Ovary (tissue), 7 donors: ENCODE measurements at regions not wholly inside any gene's neighbourhood (a gene's known extent, or its start where the extent isn't known, plus 50 kb on each side); places are given as distances from the start of the nearest gene placed in this dataset.

Source experiments
- DNase-seq, 5 donors: peaks; one replicate each; pipeline ENCODE4 v3.0.0-alpha.2; 2019 to 2020
- H3K27ac ChIP-seq, 2 donors: fragments of 200-600 bp; one replicate each; pipeline versions ENCODE4 v1.5.1 to v1.8.0; 2019 to 2022
- H3K27me3 ChIP-seq: fragments of 200-600 bp; one replicate; pipeline ENCODE4 v1.8.0; 2022
- H3K36me3 ChIP-seq: fragments of 200-600 bp; sonication (generic); one replicate; pipeline ENCODE4 v1.5.1; 2019
- H3K4me1 ChIP-seq: one replicate; pipeline ENCODE4 v1.8.1; 2013; ENCODE audit warnings: mild to moderate bottlenecking, moderate library complexity; ENCODE audit not compliant: insufficient read depth
- H3K4me3 ChIP-seq: fragments of 200-600 bp; sonication (generic); one replicate; pipeline ENCODE4 v1.5.1; 2017
- H3K9me3 ChIP-seq, 2 donors: fragments of 200-600 bp in 1 of 2; sonication (generic) in 1 of 2; one replicate each; pipeline versions ENCODE4 v1.5.1 to v1.8.1; 2013 to 2019; ENCODE audit warnings: mild to moderate bottlenecking in 1 of 2, moderate library complexity in 1 of 2
- EP300 ChIP-seq: sonication (generic); formaldehyde crosslinking; IDR thresholded peaks from one replicate; pipeline ENCODE4 v1.6.1; 2017; ENCODE audit warnings: antibody characterized with exemption
- POLR2A ChIP-seq: fragments of 450-650 bp; IDR thresholded peaks from one replicate; pipeline ENCODE4 v1.6.1; 2017; ENCODE audit warnings: antibody characterized with exemption, mild to moderate bottlenecking, moderate library complexity
- WGBS, 3 donors: extraction: QIAGEN DNeasy Blood & Tissue Kit in 1 of 3; methylation state at CpG; one replicate each; pipeline versions ENCODE4 v1.1.5 to v1.1.7; 2013 to 2017; 5-methylcytosine and 5-hydroxymethylcytosine counted together
- intact Hi-C, 4 donors: fragments of 100-400 bp; cut with DNase I; formaldehyde crosslinking; loops; one replicate each; pipeline versions ENCODE4 v1.11.0 to v1.15.1; 2022 to 2023
- TF ChIP-seq, protein P1 (sequence below), 3 donors: fragments of 450-650 bp in 2 of 3; fragments of 200-600 bp in 1 of 3; IDR thresholded peaks; one replicate each; pipeline versions ENCODE4 v1.5.1 to v1.8.0; 2016 to 2022; ENCODE audit warnings: antibody characterized with exemption in 3 of 3, mild to moderate bottlenecking in 1 of 3
- donor health status: DM: no; HTN: no; CAD: no; lungs with moderate emphysema.
- donor health status: DM: no; HTN: no; CAD: no.
- donor health status: Bipolar disorder and iron deficiency.
- donor health status: DM: no; HTN: no; CAD: no.
- donor health status: DM: yes; HTN: yes; CAD: no.

- Histone ChIP-seq H3K9me3 (no peaks in the 10 kb centered on the region), H3K27me3 (no peaks in the 10 kb centered on the region), H3K4me3 (no peak overlapping the region), H3K27ac (no peak overlapping the region), H3K4me1 (no peaks in the 10 kb centered on the region), H3K36me3 (no peaks in the 10 kb centered on the region)
- intact Hi-C loops: no loop called here
- WGBS, 3 donors: 60 to 84% (median 74%) methylated on average over 2 of the region's 2 CpGs
- no peak for TF ChIP-seq EP300
- TF ChIP-seq, protein P1, sequence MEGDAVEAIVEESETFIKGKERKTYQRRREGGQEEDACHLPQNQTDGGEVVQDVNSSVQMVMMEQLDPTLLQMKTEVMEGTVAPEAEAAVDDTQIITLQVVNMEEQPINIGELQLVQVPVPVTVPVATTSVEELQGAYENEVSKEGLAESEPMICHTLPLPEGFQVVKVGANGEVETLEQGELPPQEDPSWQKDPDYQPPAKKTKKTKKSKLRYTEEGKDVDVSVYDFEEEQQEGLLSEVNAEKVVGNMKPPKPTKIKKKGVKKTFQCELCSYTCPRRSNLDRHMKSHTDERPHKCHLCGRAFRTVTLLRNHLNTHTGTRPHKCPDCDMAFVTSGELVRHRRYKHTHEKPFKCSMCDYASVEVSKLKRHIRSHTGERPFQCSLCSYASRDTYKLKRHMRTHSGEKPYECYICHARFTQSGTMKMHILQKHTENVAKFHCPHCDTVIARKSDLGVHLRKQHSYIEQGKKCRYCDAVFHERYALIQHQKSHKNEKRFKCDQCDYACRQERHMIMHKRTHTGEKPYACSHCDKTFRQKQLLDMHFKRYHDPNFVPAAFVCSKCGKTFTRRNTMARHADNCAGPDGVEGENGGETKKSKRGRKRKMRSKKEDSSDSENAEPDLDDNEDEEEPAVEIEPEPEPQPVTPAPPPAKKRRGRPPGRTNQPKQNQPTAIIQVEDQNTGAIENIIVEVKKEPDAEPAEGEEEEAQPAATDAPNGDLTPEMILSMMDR (IDR thresholded peaks at IDR 0.05): no peak
- no peak for DNase-seq
Measured at GRCh38 chr2:66110608-66111007, 324.3 kb upstream of the MEIS1 start.

- intact Hi-C loops: no loop called here
- WGBS, 3 donors: 92 to 95% (median 92%) methylated on average over 2 of the region's 2 CpGs
- TF ChIP-seq EP300 (no peak), POLR2A (no peak)
- TF ChIP-seq, protein P1 (IDR thresholded peaks at IDR 0.05): no peak
Measured at GRCh38 chr2:66110086-66110485, 324.8 kb upstream of the MEIS1 start.

GRCh38 chr2:66109419-66109818 lies 325.5 kb upstream of the MEIS1 start:
- H3K4me1 ChIP-seq: peaks cover 3% of the 10 kb centered on the region
- no peaks in the 10 kb centered on the region for H3K27me3 ChIP-seq
- WGBS, 3 donors: 74 to 82% (median 81%) methylated on average over 2 of the region's 2 CpGs
- H3K9me3 ChIP-seq: no peaks in the 10 kb centered on the region
- intact Hi-C loops: no loop called here
- no peaks in the 10 kb centered on the region for H3K36me3 ChIP-seq
- no peak overlapping the region for H3K4me3 ChIP-seq
- DNase-seq: no peak
- TF ChIP-seq, protein P1 (IDR thresholded peaks at IDR 0.05): no peak
- no peak for TF ChIP-seq POLR2A
- no peak overlapping the region for H3K27ac ChIP-seq

More at GRCh38 chr2:66110086-66110485, 324.8 kb upstream of the MEIS1 start:
- Histone ChIP-seq H3K4me3 (no peak overlapping the region), H3K4me1 (no peaks in the 10 kb centered on the region), H3K27me3 (no peaks in the 10 kb centered on the region), H3K27ac (no peak overlapping the region), H3K36me3 (no peaks in the 10 kb centered on the region), H3K9me3 (no peaks in the 10 kb centered on the region)
- no peak for DNase-seq

GRCh38 chr2:66105066-66105753 lies 329.7 kb upstream of the MEIS1 start:
- Histone ChIP-seq H3K36me3 (no peaks in the 10 kb centered on the region), H3K9me3 (no peaks in the 10 kb centered on the region), H3K4me3 (no peak overlapping the region), H3K27ac (no peak overlapping the region), H3K27me3 (no peaks in the 10 kb centered on the region), H3K4me1 (peaks cover 3% of the 10 kb centered on the region)
- intact Hi-C loops: no loop called here
- TF ChIP-seq EP300 (no peak), POLR2A (no peak)
- TF ChIP-seq, protein P1 (IDR thresholded peaks at IDR 0.05): no peak
- no peak for DNase-seq
- WGBS, 3 donors: 14 to 18% (median 17%) methylated on average over 5 of the region's 5 CpGs
